ENCODE measurements at regions not wholly inside any gene's neighbourhood (a gene's known extent, or its start where the extent isn't known, plus 50 kb on each side); places are given as distances from the start of the nearest gene placed in this dataset.

GRCh38 chr1:36579039-36579438 lies 96.3 kb upstream of the CSF3R start:
- intact Hi-C loops (cut with DNase I) = loop anchor here in 5 of 10 donors (5.0 to 10.0 kb wide), 3 partner anchors 456 to 853 kb away; partner anchors contain the start of gene GRIK3 (in 2 of the 5)
- H3K27ac ChIP-seq = no peak overlapping the region
- no peaks in the 10 kb centered on the region for H3K36me3 ChIP-seq
- no peaks in the 10 kb centered on the region for H3K4me1 ChIP-seq
- ATAC-seq (no peak), DNase-seq (no peak)
- H3K4me3 ChIP-seq = no peak overlapping the region
- H3K27me3 ChIP-seq = peaks cover 0 to 73% (median 50%) of the 10 kb centered on the region in 7 donors
- WGBS, 2 donors = 52% methylated on average over 8 of the region's 8 CpGs
- H3K9me3 ChIP-seq = no peaks in the 10 kb centered on the region
- no peak for TF ChIP-seq CTCF (IDR thresholded peaks at IDR 0.05)

- Histone ChIP-seq H3K9me3 (no peaks in the 10 kb centered on the region), H3K4me1 (no peaks in the 10 kb centered on the region), H3K36me3 (no peaks in the 10 kb centered on the region), H3K27me3 (peaks cover 0 to 74% (median 59%) of the 10 kb centered on the region in 7 donors), H3K27ac (no peak overlapping the region), H3K4me3 (no peak overlapping the region)
- ATAC-seq (no peak), DNase-seq (no peak)
- TF ChIP-seq CTCF (IDR thresholded peaks at IDR 0.05) = no peak
- 38% methylated on average over 7 of the region's 7 CpGs for WGBS, 2 donors
- intact Hi-C loops (cut with DNase I) = loop anchor here in 7 of 10 donors (2.0 to 10.0 kb wide), 4 partner anchors 458 to 858 kb away; partner anchors contain the start of gene GRIK3 (in 2 of the 7)
These were observed 93.9 kb upstream of the CSF3R start for GRCh38 chr1:36576551-36577110.

- TF ChIP-seq CTCF (IDR thresholded peaks at IDR 0.05) = peak; percentile 45 to 86 (median 74)
- H3K27ac ChIP-seq = no peak overlapping the region
- no peak overlapping the region for H3K4me3 ChIP-seq
- 1 to 3% methylated on average over 7 of the region's 7 CpGs for WGBS, 2 donors
- H3K9me3 ChIP-seq = no peaks in the 10 kb centered on the region
- peaks cover 0 to 70% (median 59%) of the 10 kb centered on the region in 7 donors for H3K27me3 ChIP-seq
- no peaks in the 10 kb centered on the region for H3K4me1 ChIP-seq
- intact Hi-C loops (cut with DNase I) = loop anchor here in 7 of 10 donors (2.0 to 10.0 kb wide), 4 partner anchors 459 to 859 kb away; partner anchors contain the start of gene GRIK3 (in 2 of the 7)
- no peaks in the 10 kb centered on the region for H3K36me3 ChIP-seq
- ATAC-seq (peak; percentile 46 to 77 (median 70)), DNase-seq (peak; percentile 42 to 45)
These were observed 93.4 kb upstream of the CSF3R start for GRCh38 chr1:36576118-36576517.

- Histone ChIP-seq H3K4me1 (no peaks in the 10 kb centered on the region), H3K27ac (no peak overlapping the region), H3K4me3 (no peak overlapping the region), H3K9me3 (no peaks in the 10 kb centered on the region), H3K27me3 (peaks cover 0 to 68% (median 52%) of the 10 kb centered on the region in 7 donors), H3K36me3 (no peaks in the 10 kb centered on the region)
- TF ChIP-seq CTCF (IDR thresholded peaks at IDR 0.05) = no peak
- no peak for ATAC-seq
- intact Hi-C loops (cut with DNase I) = loop anchor here in 2 of 10 donors (10.0 kb wide), 1 partner anchor 461 kb away; the partner anchor contains the start of gene GRIK3 (in 2 of the 2)
- DNase-seq = no peak
- 52 to 53% methylated on average over 6 of the region's 6 CpGs for WGBS, 2 donors
These were observed 90.7 kb upstream of the CSF3R start for GRCh38 chr1:36573445-36573844.
